HEK293 (cell line): ENCODE measurements at regions not wholly inside any gene's neighbourhood (a gene's known extent, or its start where the extent isn't known, plus 50 kb on each side); places are given as distances from the start of the nearest gene placed in this dataset.

Experiments
- CTCF ChIA-PET: fragments of 350-600 bp; formaldehyde crosslinking; extraction: SDS; loops from one replicate; lab custom pipeline; 2021; ENCODE audit warnings: antibody characterized with exemption; lab: Yijun Ruan, JAX
- POLR2A ChIA-PET: fragments of 300-600 bp; formaldehyde crosslinking; extraction: SDS; loops from one replicate; lab custom pipeline; 2020; ENCODE audit warnings: antibody characterized with exemption, inconsistent platforms; lab: Yijun Ruan, JAX
- H3K27ac ChIP-seq: fragments of 200-500 bp; sonication (Bioruptor generic); 2 replicates; pipeline ENCODE4 v1.5.1; 2014; ENCODE audit warnings: low read depth, low read length, control low read depth, inconsistent platforms; ENCODE audit errors: extremely low read depth
- H3K36me3 ChIP-seq, 2 experiments: fragments of 200-500 bp in 1 of 2; sonication (Bioruptor generic) in 1 of 2; 1 replicate in 1 of 2; 2 replicates in 1 of 2; pipeline ENCODE4 v1.5.1; 2014 to 2017; ENCODE audit warnings: inconsistent platforms in 2 of 2, low read length in 2 of 2; ENCODE audit not compliant: control insufficient read depth in 2 of 2, insufficient read depth in 1 of 2
- H3K4me1 ChIP-seq: fragments of 200-500 bp; sonication (Bioruptor generic); 2 replicates; pipeline ENCODE4 v1.5.1; 2014; ENCODE audit warnings: mild to moderate bottlenecking, low read length, inconsistent platforms; ENCODE audit not compliant: control insufficient read depth, insufficient read depth
- H3K4me3 ChIP-seq: 2 replicates; pipeline ENCODE4 v1.5.1; 2011; ENCODE audit warnings: low read depth, mild to moderate bottlenecking, control low read depth, low read length, moderate library complexity
- H3K9me3 ChIP-seq: fragments of 200-500 bp; sonication (Bioruptor generic); 2 replicates; pipeline ENCODE4 v1.5.1; 2014; ENCODE audit warnings: low read depth, low read length, inconsistent platforms; ENCODE audit not compliant: control insufficient read depth, insufficient read depth
- EGR2 ChIP-seq: fragments of 450-650 bp; formaldehyde crosslinking; IDR thresholded peaks from 2 replicates; pipeline ENCODE4 v1.5.1; 2016; ENCODE audit warnings: low read depth, missing biosample characterization, missing genetic modification characterization
- KLF16 ChIP-seq: fragments of 450-650 bp; formaldehyde crosslinking; IDR thresholded peaks from 2 replicates; pipeline ENCODE4 v1.5.1; 2017; ENCODE audit warnings: missing biosample characterization, missing genetic modification characterization
- RBAK ChIP-seq: fragments of 450-650 bp; formaldehyde crosslinking; IDR thresholded peaks from 2 replicates; pipeline ENCODE4 v1.5.1; 2016; ENCODE audit warnings: missing biosample characterization, missing genetic modification characterization
- SP2 ChIP-seq: fragments of 450-650 bp; formaldehyde crosslinking; IDR thresholded peaks from 2 replicates; pipeline ENCODE4 v1.5.1; 2016; ENCODE audit warnings: missing biosample characterization, missing genetic modification characterization
- ZBTB17 ChIP-seq: fragments of 450-650 bp; formaldehyde crosslinking; IDR thresholded peaks from 2 replicates; pipeline ENCODE4 v1.5.1; 2016; ENCODE audit warnings: missing biosample characterization, missing genetic modification characterization
- ZBTB7A ChIP-seq: fragments of 450-650 bp; formaldehyde crosslinking; IDR thresholded peaks from 2 replicates; pipeline ENCODE4 v1.5.1; 2016; ENCODE audit warnings: low read depth, missing biosample characterization, missing genetic modification characterization
- ZFP3 ChIP-seq: fragments of 450-650 bp; formaldehyde crosslinking; IDR thresholded peaks from 2 replicates; pipeline ENCODE4 v1.5.1; 2016; ENCODE audit warnings: low read depth, missing biosample characterization, missing genetic modification characterization
- ZNF133 ChIP-seq: fragments of 450-650 bp; formaldehyde crosslinking; IDR thresholded peaks from 2 replicates; pipeline ENCODE4 v1.5.1; 2016; ENCODE audit warnings: missing biosample characterization, missing genetic modification characterization
- ZNF155 ChIP-seq: fragments of 450-650 bp; formaldehyde crosslinking; IDR thresholded peaks from 2 replicates; pipeline ENCODE4 v1.5.1; 2016; ENCODE audit warnings: missing biosample characterization, missing genetic modification characterization
- ZNF341 ChIP-seq: fragments of 450-650 bp; formaldehyde crosslinking; IDR thresholded peaks from 2 replicates; pipeline ENCODE4; 2016; ENCODE audit warnings: low read depth, missing biosample characterization, missing genetic modification characterization
- ZNF423 ChIP-seq: fragments of 450-650 bp; formaldehyde crosslinking; IDR thresholded peaks from 2 replicates; pipeline ENCODE4 v1.5.1; 2016; ENCODE audit warnings: missing biosample characterization, missing genetic modification characterization
- ZNF433 ChIP-seq: fragments of 450-650 bp; formaldehyde crosslinking; IDR thresholded peaks from 2 replicates; pipeline ENCODE4 v1.5.1; 2016; ENCODE audit warnings: missing biosample characterization, missing genetic modification characterization, low read depth
- ZNF510 ChIP-seq: fragments of 450-650 bp; formaldehyde crosslinking; IDR thresholded peaks from 2 replicates; pipeline ENCODE4 v1.5.1; 2018; ENCODE audit warnings: mild to moderate bottlenecking, missing genetic modification characterization, missing biosample characterization; ENCODE audit not compliant: insufficient replicate concordance
- ZNF621 ChIP-seq: fragments of 450-650 bp; formaldehyde crosslinking; IDR thresholded peaks from 2 replicates; pipeline ENCODE4 v1.5.1; 2017; ENCODE audit warnings: missing biosample characterization, missing genetic modification characterization
- ZNF791 ChIP-seq: fragments of 450-650 bp; formaldehyde crosslinking; IDR thresholded peaks from 2 replicates; pipeline ENCODE4 v1.5.1; 2016; ENCODE audit warnings: missing biosample characterization, missing genetic modification characterization
- TF ChIP-seq, protein P1 (sequence below): fragments of 450-650 bp; formaldehyde crosslinking; IDR thresholded peaks from 2 replicates; pipeline ENCODE4 v1.5.1; 2016; ENCODE audit warnings: missing biosample characterization, missing genetic modification characterization, borderline replicate concordance
- TF ChIP-seq, protein P2 (sequence below): fragments of 450-650 bp; formaldehyde crosslinking; IDR thresholded peaks from 2 replicates; pipeline ENCODE4 v1.5.1; 2016; ENCODE audit warnings: missing biosample characterization, missing genetic modification characterization

DNA sequence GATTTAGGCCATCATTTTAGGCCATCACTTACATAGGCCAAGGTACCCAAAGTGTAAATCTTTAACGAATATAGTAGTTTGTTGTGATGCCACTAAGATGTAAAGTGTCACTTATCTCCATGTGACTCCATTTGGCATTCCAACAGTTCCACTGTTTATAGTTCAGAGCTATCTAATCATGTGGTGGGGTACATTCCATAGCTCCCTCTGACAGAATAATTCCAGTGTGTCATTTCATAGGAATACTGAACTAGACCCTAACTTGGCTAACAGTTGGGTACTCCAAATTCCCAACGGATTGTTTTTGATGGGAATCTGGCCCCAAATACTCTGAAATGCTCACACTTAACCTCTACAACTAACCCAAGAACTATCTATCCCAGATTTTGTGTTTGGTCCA is 76.7 kb upstream of the FST start:
- Histone ChIP-seq H3K4me1 (no peaks in the 10 kb centered on the region), H3K36me3 (no peaks in the 10 kb centered on the region), H3K4me3 (no peak overlapping the region), H3K9me3 (no peaks in the 10 kb centered on the region), H3K27ac (no peak overlapping the region)
- CTCF ChIA-PET = no interaction called here
- TF ChIP-seq ZNF433 (tag by site-specific recombination) = no peak
- TF ChIP-seq ZNF510 (tag by site-specific recombination) = no peak
- TF ChIP-seq ZNF791 (tag by site-specific recombination) = no peak
- POLR2A ChIA-PET = no interaction called here

DNA sequence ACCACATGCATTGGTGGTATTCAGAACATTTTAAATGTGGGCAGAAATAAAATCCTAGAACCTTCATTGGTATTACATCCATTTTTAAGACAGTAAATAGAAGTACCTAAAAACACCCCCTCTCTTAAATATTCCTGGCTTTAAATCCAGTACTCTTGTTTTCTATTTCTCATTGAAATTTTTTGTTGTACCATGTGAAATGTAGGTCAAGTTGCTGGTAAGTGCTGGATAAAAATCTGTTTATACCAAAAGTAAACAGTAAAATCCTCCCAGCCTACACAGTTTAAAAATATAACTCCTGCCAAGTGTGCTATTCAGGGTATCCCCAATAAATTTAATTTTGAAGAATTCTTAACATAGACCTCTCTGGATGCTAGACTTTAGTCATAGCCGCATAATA is 75.0 kb upstream of the FST start:
- Histone ChIP-seq H3K27ac (no peak overlapping the region), H3K4me1 (no peaks in the 10 kb centered on the region), H3K4me3 (no peak overlapping the region), H3K36me3 (no peaks in the 10 kb centered on the region), H3K9me3 (no peaks in the 10 kb centered on the region)
- ChIA-PET CTCF (no interaction called here), POLR2A (no interaction called here)
- TF ChIP-seq ZNF155 (tag by site-specific recombination) = no peak
- TF ChIP-seq ZNF133 (tag by site-specific recombination) = no peak
- TF ChIP-seq, protein P1, sequence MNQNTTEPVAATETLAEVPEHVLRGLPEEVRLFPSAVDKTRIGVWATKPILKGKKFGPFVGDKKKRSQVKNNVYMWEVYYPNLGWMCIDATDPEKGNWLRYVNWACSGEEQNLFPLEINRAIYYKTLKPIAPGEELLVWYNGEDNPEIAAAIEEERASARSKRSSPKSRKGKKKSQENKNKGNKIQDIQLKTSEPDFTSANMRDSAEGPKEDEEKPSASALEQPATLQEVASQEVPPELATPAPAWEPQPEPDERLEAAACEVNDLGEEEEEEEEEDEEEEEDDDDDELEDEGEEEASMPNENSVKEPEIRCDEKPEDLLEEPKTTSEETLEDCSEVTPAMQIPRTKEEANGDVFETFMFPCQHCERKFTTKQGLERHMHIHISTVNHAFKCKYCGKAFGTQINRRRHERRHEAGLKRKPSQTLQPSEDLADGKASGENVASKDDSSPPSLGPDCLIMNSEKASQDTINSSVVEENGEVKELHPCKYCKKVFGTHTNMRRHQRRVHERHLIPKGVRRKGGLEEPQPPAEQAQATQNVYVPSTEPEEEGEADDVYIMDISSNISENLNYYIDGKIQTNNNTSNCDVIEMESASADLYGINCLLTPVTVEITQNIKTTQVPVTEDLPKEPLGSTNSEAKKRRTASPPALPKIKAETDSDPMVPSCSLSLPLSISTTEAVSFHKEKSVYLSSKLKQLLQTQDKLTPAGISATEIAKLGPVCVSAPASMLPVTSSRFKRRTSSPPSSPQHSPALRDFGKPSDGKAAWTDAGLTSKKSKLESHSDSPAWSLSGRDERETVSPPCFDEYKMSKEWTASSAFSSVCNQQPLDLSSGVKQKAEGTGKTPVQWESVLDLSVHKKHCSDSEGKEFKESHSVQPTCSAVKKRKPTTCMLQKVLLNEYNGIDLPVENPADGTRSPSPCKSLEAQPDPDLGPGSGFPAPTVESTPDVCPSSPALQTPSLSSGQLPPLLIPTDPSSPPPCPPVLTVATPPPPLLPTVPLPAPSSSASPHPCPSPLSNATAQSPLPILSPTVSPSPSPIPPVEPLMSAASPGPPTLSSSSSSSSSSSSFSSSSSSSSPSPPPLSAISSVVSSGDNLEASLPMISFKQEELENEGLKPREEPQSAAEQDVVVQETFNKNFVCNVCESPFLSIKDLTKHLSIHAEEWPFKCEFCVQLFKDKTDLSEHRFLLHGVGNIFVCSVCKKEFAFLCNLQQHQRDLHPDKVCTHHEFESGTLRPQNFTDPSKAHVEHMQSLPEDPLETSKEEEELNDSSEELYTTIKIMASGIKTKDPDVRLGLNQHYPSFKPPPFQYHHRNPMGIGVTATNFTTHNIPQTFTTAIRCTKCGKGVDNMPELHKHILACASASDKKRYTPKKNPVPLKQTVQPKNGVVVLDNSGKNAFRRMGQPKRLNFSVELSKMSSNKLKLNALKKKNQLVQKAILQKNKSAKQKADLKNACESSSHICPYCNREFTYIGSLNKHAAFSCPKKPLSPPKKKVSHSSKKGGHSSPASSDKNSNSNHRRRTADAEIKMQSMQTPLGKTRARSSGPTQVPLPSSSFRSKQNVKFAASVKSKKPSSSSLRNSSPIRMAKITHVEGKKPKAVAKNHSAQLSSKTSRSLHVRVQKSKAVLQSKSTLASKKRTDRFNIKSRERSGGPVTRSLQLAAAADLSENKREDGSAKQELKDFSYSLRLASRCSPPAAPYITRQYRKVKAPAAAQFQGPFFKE (tag by site-specific recombination) = no peak
- no peak for TF ChIP-seq ZNF621 (tag by site-specific recombination)
- no peak for TF ChIP-seq ZBTB7A (tag by site-specific recombination)
- TF ChIP-seq EGR2 (tag by site-specific recombination) = no peak
- TF ChIP-seq KLF16 (tag by site-specific recombination) = no peak
- TF ChIP-seq ZNF341 = no peak
- TF ChIP-seq, protein P2, sequence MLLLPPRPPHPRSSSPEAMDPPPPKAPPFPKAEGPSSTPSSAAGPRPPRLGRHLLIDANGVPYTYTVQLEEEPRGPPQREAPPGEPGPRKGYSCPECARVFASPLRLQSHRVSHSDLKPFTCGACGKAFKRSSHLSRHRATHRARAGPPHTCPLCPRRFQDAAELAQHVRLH (tag by site-specific recombination) = no peak
- TF ChIP-seq ZNF423 (tag by site-specific recombination) = no peak
- TF ChIP-seq SP2 (tag by site-specific recombination) = no peak
- TF ChIP-seq ZBTB17 (tag by site-specific recombination) = no peak

DNA sequence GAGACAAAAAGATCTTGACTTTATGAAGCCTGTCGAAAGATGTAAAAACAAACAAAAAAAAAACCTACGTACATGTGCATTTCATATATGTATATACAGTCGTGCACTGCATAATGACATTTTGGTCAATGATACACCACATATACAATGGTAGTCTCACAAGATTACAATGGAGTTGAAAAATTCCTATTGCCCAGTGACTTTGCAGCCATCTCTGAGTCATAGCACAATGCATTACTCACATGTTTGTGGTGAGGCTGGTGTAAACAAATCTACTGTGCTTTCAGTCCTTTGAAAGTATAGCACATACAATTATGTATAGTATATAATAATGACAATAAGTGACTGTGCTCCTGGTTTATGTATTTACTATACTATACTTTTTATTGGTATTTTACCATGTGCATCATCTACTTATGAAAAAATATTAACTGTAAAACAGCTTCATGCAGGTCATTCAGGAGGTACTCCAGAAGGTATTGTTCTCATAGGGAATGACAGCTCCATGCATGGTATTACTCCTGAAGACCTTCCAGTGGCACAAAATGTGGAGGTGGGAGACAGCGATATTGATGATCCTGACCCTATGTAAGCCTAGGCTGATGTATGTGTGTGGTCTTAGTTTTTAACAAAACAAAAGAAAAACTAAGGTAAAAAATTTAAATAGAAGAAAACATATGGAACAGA is 73.7 kb upstream of the FST start:
- no peak overlapping the region for H3K27ac ChIP-seq
- CTCF ChIA-PET = no interaction called here
- POLR2A ChIA-PET = no interaction called here
- H3K36me3 ChIP-seq = no peaks in the 10 kb centered on the region
- no peaks in the 10 kb centered on the region for H3K4me1 ChIP-seq
- no peaks in the 10 kb centered on the region for H3K9me3 ChIP-seq
- H3K4me3 ChIP-seq = no peak overlapping the region
- TF ChIP-seq ZNF621 (tag by site-specific recombination) (no peak), ZFP3 (tag by site-specific recombination) (no peak), RBAK (tag by site-specific recombination) (no peak)
